Activated T-cell treated with anti-CD3 and anti-CD28 coated beads for 24 hours (primary cell): ENCODE measurements at regions not wholly inside any gene's neighbourhood (a gene's known extent, or its start where the extent isn't known, plus 50 kb on each side); places are given as distances from the start of the nearest gene placed in this dataset.
"Not testable (repeated sequence)": the region's sequence is repeated elsewhere in the genome, so short reads cannot be mapped to it uniquely, and the experiment has no call there.

Experiments used
- DNase-seq: peaks from one replicate; pipeline ENCODE4 v3.0.0-alpha.2; 2020; ENCODE audit warnings: low read depth

- DNase-seq: no peak
Measured at GRCh38 chr5:57069115-57069835, 104.6 kb upstream of the GPBP1 start.

- no peak for DNase-seq
Measured at GRCh38 chr5:57072218-57072892, 101.5 kb upstream of the GPBP1 start.

DNA sequence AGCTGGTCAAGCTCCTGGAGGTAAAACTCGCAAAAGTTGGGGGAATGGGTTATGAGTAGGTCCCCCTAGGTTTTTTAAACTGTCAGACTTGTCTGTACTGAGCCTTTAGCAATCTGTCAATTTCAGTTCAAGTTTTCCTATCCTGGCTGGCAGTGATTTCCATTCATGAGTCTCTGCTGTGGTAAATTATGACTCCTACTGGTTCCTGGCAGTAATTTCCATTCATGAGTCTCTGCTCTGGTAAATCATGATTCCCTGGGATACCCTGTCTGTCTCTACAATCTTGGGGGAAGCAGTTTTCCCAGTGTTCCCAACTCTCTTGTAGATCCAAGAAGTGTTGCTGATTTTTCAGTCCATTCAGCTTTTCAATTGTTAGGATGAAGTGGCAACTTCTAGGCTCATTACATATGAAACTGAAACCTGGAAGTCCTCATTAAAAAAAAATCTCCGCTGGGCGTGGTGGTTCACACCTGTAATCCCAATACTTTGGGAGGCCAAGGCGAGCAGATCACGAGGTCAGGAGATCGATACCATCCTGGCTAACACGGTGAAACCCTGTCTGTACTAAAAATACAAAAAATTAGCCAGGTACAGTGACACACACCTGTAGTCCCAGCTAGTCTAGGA, 91.3 kb upstream of the GPBP1 start:
- DNase-seq: no peak

DNA sequence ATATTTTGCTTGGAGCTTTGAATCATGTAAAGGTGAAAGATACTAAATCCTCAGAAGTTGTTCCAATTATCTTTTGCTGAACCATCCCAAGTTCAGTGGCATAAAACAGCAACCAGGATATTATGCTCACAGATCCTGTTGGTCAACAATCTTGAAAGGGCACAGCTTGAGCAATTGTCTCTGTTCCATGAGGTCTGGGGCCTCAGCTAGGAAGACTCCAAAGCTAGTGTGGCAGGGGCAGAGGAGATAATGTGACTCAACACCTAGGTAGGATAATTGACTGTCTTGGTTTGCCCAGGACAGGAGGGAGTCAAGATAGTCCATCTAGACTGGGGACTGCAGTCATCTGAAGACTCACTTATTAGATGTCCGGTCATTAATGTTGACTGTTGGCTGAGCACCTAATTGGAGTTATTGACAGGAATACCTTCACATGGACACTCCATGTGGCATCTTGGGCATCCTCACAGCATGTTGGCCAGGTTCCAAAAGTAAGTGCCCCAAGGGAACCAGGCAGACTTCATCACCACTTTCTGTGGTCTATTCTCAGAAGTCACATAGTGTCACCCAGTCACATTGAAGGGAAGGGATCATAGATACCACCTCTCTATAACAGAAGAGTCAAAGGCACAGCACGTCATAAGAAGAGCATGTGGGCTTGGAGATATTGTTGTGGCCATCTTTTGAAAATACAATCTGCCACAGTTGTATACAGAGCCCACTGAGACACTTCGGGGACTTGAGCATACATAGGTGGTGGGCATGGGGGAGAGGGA, 88.4 kb upstream of the GPBP1 start:
- no peak for DNase-seq

DNA sequence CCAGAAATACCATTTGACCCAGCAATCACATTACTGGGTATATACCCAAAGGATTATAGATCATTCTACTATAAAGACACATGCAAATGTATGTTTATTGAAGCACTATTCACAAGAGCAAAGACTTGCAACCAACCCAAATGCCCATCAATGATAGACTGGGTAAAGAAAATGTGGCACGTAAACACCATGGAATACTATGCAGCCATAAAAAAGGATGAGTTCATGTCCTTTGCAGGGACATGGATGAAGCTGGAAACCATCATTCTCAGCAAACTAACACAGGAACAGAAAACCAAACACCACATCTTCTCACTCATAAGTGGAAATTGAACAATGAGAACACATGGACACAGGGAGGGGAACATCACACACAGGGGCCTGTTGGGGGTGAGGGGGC, 85.9 kb upstream of the GPBP1 start:
- not testable (repeated sequence) for DNase-seq

DNA sequence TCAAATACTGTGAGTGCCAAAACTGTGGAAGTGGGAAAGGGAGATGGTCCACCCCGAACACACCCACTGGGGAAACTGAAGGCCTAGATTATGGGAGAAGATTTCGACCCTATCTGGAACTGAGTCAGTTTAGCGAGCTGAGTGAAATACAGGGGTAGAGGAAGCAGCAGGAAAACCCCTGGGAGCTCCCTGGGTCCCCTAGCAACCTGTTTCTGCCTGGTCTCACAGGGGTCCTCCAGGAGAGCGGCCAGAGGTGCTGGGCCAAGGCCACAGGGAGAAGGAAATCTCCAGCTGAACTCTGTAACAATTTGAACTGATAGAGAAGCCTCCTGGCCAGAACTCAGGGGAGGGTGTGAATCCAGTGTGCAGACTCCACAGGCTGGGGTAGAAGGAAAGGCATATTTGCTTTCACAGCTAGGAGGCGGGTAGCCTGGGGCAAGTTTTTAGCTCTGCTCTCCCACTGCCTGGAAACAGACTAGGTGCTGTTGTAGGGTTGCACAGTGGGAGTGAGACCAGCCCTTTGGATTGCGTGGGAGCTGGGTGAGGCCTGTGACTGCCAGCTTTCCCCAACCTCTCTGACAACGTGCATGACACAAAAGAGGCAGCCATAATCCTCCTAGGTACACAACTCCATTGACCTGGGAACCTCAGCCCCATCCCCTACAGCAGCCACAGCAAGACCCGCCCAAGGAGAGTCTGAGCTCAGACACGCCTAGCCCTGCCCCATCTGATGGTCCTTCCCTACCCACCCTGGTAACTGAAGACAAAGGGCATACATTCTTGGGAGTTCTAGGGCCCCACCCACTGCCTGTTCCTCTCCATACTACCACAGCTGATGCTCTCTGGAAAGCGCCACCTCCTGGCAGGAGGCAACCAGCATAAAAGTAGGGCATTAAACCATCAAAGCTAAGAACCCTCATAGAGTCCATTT, 78.8 kb upstream of the GPBP1 start:
- DNase-seq: no peak

- no peak for DNase-seq
Measured at GRCh38 chr5:57097526-57097925, 76.3 kb upstream of the GPBP1 start.

DNA sequence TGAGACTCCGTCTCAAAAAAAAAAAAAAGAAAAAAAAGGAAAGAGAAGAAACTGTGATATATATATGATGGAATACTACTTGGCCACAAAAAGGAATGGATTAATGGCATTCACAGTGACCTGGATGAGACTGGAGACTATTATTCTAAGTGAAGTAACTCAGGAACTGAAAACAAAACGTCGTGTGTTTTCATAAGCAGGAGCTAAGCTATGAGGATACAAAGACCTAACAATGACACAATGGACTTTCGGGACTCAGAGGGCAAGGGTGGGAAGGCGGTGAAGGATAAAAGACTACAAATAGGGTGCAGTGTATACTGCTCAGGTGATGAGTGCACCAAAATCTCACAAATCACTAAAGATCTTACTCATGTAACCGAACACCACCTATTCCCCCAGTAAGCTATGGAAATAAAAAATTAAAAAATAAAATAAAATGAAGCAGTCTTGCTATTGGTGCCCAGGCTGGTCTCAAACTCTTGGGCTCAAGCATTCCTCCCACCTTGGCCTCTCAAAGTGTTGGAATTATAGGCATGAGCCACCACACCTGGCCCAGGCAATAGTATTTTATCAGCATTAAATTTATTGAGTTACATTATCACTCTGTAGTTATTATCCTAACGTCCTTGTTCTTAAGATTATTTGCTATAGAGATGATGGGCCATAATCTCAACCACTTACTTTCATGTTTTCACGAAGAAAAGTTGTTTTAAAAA, 71.5 kb upstream of the GPBP1 start:
- DNase-seq: no peak

- no peak for DNase-seq
Measured at GRCh38 chr5:57102905-57103255, 71.0 kb upstream of the GPBP1 start.

- DNase-seq: no peak
Measured at GRCh38 chr5:57103317-57103907, 70.4 kb upstream of the GPBP1 start.

DNA sequence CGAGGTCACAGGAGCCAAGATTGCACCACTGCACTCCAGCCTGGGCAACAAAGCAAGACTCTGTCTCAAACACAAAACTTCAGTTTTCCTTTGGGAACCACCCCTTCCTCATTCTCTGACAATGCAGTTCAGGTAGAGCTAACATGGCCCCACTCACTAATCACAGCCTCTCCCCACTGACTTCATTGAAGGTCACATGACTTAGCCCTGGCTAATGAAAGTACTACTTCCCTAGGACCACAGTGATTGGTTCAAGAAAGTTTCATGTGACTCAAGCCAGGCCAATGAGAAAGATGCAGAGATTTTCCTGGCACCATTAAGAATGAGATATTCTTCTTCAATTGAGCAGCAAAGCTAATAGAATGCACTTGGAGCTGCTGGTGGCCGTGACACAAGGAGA, 67.2 kb upstream of the GPBP1 start:
- no peak for DNase-seq

DNA sequence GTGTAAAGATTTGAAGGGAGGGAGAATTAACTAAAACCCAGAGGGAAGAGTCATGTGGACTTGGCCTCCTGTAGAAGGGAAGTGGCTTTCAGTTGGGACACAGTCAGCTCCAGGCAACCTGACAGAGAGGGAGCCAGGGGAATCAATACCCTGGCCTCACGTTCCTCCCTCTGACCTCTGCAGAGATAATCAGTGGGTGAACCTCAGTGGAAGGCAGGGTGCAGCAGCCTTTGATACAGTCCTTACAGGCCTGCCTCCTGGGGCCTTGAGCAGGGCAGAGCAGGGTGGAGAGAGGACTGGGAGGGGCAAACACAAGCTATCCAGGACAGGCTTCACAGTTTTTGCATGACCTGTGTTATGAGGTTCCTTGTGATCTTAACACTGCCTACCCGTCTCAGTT, 61.9 kb upstream of the GPBP1 start:
- no peak for DNase-seq

- DNase-seq: no peak
Measured at GRCh38 chr5:57113481-57113880, 60.4 kb upstream of the GPBP1 start.

GRCh38 chr5:57117596-57117995, 56.3 kb upstream of the GPBP1 start:
- DNase-seq: peak; percentile 28

- no peak for DNase-seq
Measured at GRCh38 chr5:57119031-57119430, 54.8 kb upstream of the GPBP1 start.

- DNase-seq: no peak
Measured at GRCh38 chr5:57124014-57124413, 49.8 kb upstream of the GPBP1 start.
